ENCODE measurements at regions not wholly inside any gene's neighbourhood (a gene's known extent, or its start where the extent isn't known, plus 50 kb on each side); places are given as distances from the start of the nearest gene placed in this dataset.

GRCh38 chr2:60047944-60048525, 505.4 kb downstream of the BCL11A start:
- CTCF ChIA-PET, result no interaction called here
- H3K9me3 ChIP-seq (ENCODE audit: insufficient read depth, low read depth), result no peaks in the 10 kb centered on the region

GRCh38 chr2:60047347-60047746, 506.1 kb downstream of the BCL11A start:
- no peaks in the 10 kb centered on the region for H3F3A ChIP-seq (ENCODE audit: insufficient read depth, low read depth)
- H3K9me3 ChIP-seq (ENCODE audit: insufficient read depth, low read depth), result no peaks in the 10 kb centered on the region
- H3K4me1 ChIP-seq (replicated peaks; ENCODE audit: insufficient read depth), result no peaks in the 10 kb centered on the region
- DNase-seq, result no peak
- no peaks in the 10 kb centered on the region for H3K79me2 ChIP-seq (ENCODE audit: low read depth)
- no TSS peak for BruUV-seq (replicated peaks)
- TF ChIP-seq EZH2 (IDR thresholded peaks at IDR 0.05; ENCODE audit: low read depth) (no peak), CTCF (conservative IDR thresholded peaks at IDR 0.05) (no peak)
- ChIA-PET CTCF (no interaction called here), POLR2A (ENCODE audit: unreplicated experiment) (no interaction called here)
- no peaks in the 10 kb centered on the region; the same call in 1 of the 2 replicates for H3K9me2 ChIP-seq (ENCODE audit: insufficient read depth)
- peaks cover 17% of the 10 kb centered on the region for H3K27me3 ChIP-seq (ENCODE audit: insufficient read depth, low read depth)
- no peaks in the 10 kb centered on the region for H3K36me3 ChIP-seq (ENCODE audit: low read depth)
- H3K27ac ChIP-seq, result no peak overlapping the region
- intact Hi-C loops (cut with micrococcal nuclease; ENCODE audit: unreplicated experiment), result no loop called here
- H3K4me2 ChIP-seq, result no peak overlapping the region
- no peak overlapping the region for H2AFZ ChIP-seq
- no peak overlapping the region for H3K4me3 ChIP-seq
- H4K20me1 ChIP-seq (ENCODE audit: insufficient read depth), result no peaks in the 10 kb centered on the region

More at GRCh38 chr2:60047944-60048525, 505.4 kb downstream of the BCL11A start:
- H3K36me3 ChIP-seq (ENCODE audit: low read depth), result no peaks in the 10 kb centered on the region
- no peaks in the 10 kb centered on the region; the same call in 1 of the 2 replicates for H3K9me2 ChIP-seq (ENCODE audit: insufficient read depth)
- no peak overlapping the region for H3K27ac ChIP-seq
- POLR2A ChIA-PET (ENCODE audit: unreplicated experiment), result no interaction called here
- no peak overlapping the region for H2AFZ ChIP-seq
- no peak for DNase-seq
- no peaks in the 10 kb centered on the region for H3K79me2 ChIP-seq (ENCODE audit: low read depth)
- H3K4me3 ChIP-seq, result no peak overlapping the region
- no peaks in the 10 kb centered on the region for H4K20me1 ChIP-seq (ENCODE audit: insufficient read depth)
- intact Hi-C loops (cut with micrococcal nuclease; ENCODE audit: unreplicated experiment), result no loop called here
- peaks cover 24% of the 10 kb centered on the region for H3K27me3 ChIP-seq (ENCODE audit: insufficient read depth, low read depth)
- no peak for TF ChIP-seq CTCF (conservative IDR thresholded peaks at IDR 0.05)
- no peaks in the 10 kb centered on the region for H3F3A ChIP-seq (ENCODE audit: insufficient read depth, low read depth)
- BruUV-seq (replicated peaks), result no TSS peak
- H3K4me1 ChIP-seq (replicated peaks; ENCODE audit: insufficient read depth), result no peaks in the 10 kb centered on the region
- no peak overlapping the region for H3K4me2 ChIP-seq

GRCh38 chr2:60046529-60046928, 506.9 kb downstream of the BCL11A start:
- Histone ChIP-seq H3K27ac (no peak overlapping the region), H3K9me3 (ENCODE audit: insufficient read depth, low read depth) (no peaks in the 10 kb centered on the region), H3K4me2 (no peak overlapping the region), H3K4me1 (replicated peaks; ENCODE audit: insufficient read depth) (no peaks in the 10 kb centered on the region), H3F3A (ENCODE audit: insufficient read depth, low read depth) (no peaks in the 10 kb centered on the region), H3K4me3 (no peak overlapping the region), H4K20me1 (ENCODE audit: insufficient read depth) (no peaks in the 10 kb centered on the region), H3K79me2 (ENCODE audit: low read depth) (no peaks in the 10 kb centered on the region), H3K36me3 (ENCODE audit: low read depth) (no peaks in the 10 kb centered on the region), H3K9me2 (ENCODE audit: insufficient read depth) (no peaks in the 10 kb centered on the region; the same call in 1 of the 2 replicates), H3K27me3 (ENCODE audit: insufficient read depth, low read depth) (peaks cover 9% of the 10 kb centered on the region), H2AFZ (no peak overlapping the region)
- ChIA-PET CTCF (no interaction called here), POLR2A (ENCODE audit: unreplicated experiment) (no interaction called here)
- intact Hi-C loops (cut with micrococcal nuclease; ENCODE audit: unreplicated experiment), result no loop called here
- BruUV-seq (replicated peaks), result no TSS peak
- no peak for DNase-seq
- TF ChIP-seq CTCF (conservative IDR thresholded peaks at IDR 0.05), result no peak
- TF ChIP-seq EZH2 (IDR thresholded peaks at IDR 0.05; ENCODE audit: low read depth), result no peak

All from PC-9 (cell line).